Activated B cell treated with CpG ODN at 0.5 μM for 24 hours (primary cell): ENCODE measurements at regions not wholly inside any gene's neighbourhood (a gene's known extent, or its start where the extent isn't known, plus 50 kb on each side); places are given as distances from the start of the nearest gene placed in this dataset.

ENCODE experiments used
- ATAC-seq: fragments of 200-7000 bp; cut with Tn5 transposase; one replicate; pipeline ENCODE4 v1.10.0; 2021; ENCODE audit warnings: low read depth, mild to moderate bottlenecking, moderate library complexity
- CTCF ChIA-PET: fragments of 350-600 bp; sonication (Branson Sonifier 250); formaldehyde crosslinking; loops from one replicate; lab custom pipeline; 2021; ENCODE audit warnings: antibody characterized with exemption; lab: Charles Lee
- POLR2A ChIA-PET: fragments of 350-600 bp; sonication (Branson Sonifier 250); formaldehyde crosslinking; loops from one replicate; lab custom pipeline; 2021; ENCODE audit warnings: antibody characterized with exemption; lab: Charles Lee
- DNase-seq: peaks from one replicate; pipeline ENCODE4 v3.0.0; 2022
- H3K27ac Mint-ChIP-seq: one replicate; pipeline ENCODE4 v1.8.0; 2020; ENCODE audit warnings: mixed read lengths
- H3K27me3 Mint-ChIP-seq: one replicate; pipeline ENCODE4 v1.8.0; 2021; ENCODE audit warnings: mixed read lengths
- H3K36me3 Mint-ChIP-seq: one replicate; pipeline ENCODE4 v1.8.0; 2021; ENCODE audit warnings: low read depth, mixed read lengths
- H3K4me1 Mint-ChIP-seq: one replicate; pipeline ENCODE4 v1.8.0; 2021; ENCODE audit warnings: mixed read lengths
- H3K4me3 Mint-ChIP-seq: one replicate; pipeline ENCODE4 v1.8.0; 2020; ENCODE audit warnings: mild to moderate bottlenecking, mixed read lengths
- H3K9me3 Mint-ChIP-seq: one replicate; pipeline ENCODE4 v1.8.0; 2020; ENCODE audit warnings: mixed read lengths
- CTCF ChIP-seq: fragments of 200-600 bp; IDR thresholded peaks from one replicate; pipeline ENCODE4 v1.8.0; 2022; ENCODE audit warnings: antibody characterized with exemption, mild to moderate bottlenecking
- intact Hi-C: fragments of 100-400 bp; cut with micrococcal nuclease; formaldehyde crosslinking; loops from one replicate; pipeline ENCODE4 v1.15.1; 2024

GRCh38 chr20:16113736-16114135 is 459.5 kb downstream of the KIF16B start:
- TF ChIP-seq CTCF: no peak
- intact Hi-C loops: no loop called here
- Mint-ChIP-seq H3K4me1 (peaks cover 42% of the 10 kb centered on the region), H3K4me3 (no peak overlapping the region), H3K9me3 (no peaks in the 10 kb centered on the region), H3K27me3 (no peaks in the 10 kb centered on the region), H3K27ac (no peak overlapping the region), H3K36me3 (no peaks in the 10 kb centered on the region)
- CTCF ChIA-PET: no interaction called here
- ATAC-seq (no peak), DNase-seq (no peak)
- POLR2A ChIA-PET: no interaction called here

DNA sequence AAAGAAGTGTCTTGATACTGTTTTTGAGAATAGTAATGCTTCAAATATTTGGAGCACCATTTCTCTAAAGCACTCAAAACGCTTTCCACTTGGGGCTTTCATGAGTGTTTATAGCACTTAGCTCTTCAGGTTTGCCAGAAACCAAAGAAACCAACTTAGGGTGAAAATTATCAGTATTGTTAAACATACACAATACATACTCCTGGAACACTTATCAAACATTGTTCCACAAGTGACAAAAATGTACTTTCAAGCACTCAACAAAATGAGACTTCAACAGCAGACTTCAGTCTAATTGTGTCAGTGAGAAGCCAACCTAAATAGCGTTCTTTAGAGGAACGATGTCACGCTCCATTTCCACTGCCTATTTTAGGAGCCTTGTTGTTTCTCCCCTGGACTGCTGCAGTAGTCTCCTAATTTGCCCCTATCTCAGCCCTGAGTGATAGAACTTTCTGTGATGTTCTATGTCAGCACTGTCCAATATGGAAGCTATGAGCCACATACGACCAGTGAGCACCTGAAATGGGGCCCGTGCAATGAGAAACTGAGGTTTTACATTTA is 461.3 kb downstream of the KIF16B start:
- no peaks in the 10 kb centered on the region for H3K9me3 Mint-ChIP-seq

GRCh38 chr20:16111172-16111832 is 461.9 kb downstream of the KIF16B start:
- POLR2A ChIA-PET: no interaction called here
- CTCF ChIA-PET: no interaction called here
- no peaks in the 10 kb centered on the region for H3K9me3 Mint-ChIP-seq
- H3K27me3 Mint-ChIP-seq: no peaks in the 10 kb centered on the region
- no peak overlapping the region for H3K4me3 Mint-ChIP-seq
- DNase-seq: no peak
- H3K27ac Mint-ChIP-seq: no peak overlapping the region
- no peak for ATAC-seq
- no peak for TF ChIP-seq CTCF
- H3K4me1 Mint-ChIP-seq: peaks cover 47% of the 10 kb centered on the region
- intact Hi-C loops: no loop called here
- no peaks in the 10 kb centered on the region for H3K36me3 Mint-ChIP-seq

More for the DNA sequence above, 461.3 kb downstream of the KIF16B start:
- peak overlapping the region; percentile 29 for H3K4me3 Mint-ChIP-seq
- DNase-seq (no peak), ATAC-seq (peak; percentile 34)
- H3K4me1 Mint-ChIP-seq: peaks cover 47% of the 10 kb centered on the region
- ChIA-PET POLR2A (no interaction called here), CTCF (no interaction called here)
- H3K27me3 Mint-ChIP-seq: no peaks in the 10 kb centered on the region
- intact Hi-C loops: no loop called here
- peak overlapping the region; percentile 57 for H3K27ac Mint-ChIP-seq
- TF ChIP-seq CTCF: no peak
- no peaks in the 10 kb centered on the region for H3K36me3 Mint-ChIP-seq

DNA sequence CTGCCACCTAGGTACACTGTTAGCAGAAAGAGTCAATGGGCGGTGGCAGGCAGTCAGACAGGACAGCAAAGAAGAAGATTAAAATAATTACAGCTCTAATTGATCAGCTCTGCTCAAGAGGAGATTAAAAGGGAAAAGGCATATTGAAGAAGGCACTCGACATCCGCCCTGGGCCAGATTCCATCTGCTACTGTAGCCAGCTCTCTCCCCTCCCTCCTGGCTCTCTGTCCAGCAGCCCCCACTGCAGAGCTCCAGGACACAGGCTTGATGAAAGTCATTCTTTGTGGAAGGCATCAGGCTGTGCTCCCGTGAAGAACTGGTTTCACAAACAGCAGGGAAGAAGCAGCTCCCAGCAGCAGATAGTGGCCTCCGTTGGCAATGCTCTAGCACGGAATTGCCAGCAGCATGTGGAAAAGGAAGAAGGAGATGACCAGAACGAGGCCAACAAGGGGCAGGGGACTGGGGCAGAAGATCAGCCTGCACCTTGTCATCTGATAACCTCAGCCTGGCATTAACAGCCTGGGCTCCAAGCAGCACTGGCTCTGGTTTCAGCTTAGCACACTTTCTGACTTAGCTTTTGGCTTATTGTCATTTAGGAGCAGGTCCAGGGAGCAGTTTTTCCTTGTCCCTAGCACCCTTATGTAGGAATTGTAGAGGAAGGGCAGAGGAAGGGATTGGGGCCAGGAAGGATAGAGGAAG is 465.9 kb downstream of the KIF16B start:
- Mint-ChIP-seq H3K27me3 (no peaks in the 10 kb centered on the region), H3K4me1 (peaks cover 50% of the 10 kb centered on the region), H3K36me3 (no peaks in the 10 kb centered on the region), H3K27ac (no peak overlapping the region), H3K9me3 (peaks cover 4% of the 10 kb centered on the region), H3K4me3 (no peak overlapping the region)
- CTCF ChIA-PET: no interaction called here
- no peak for DNase-seq
- no peak for TF ChIP-seq CTCF
- POLR2A ChIA-PET: no interaction called here
- intact Hi-C loops: no loop called here
- no peak for ATAC-seq

GRCh38 chr20:16106191-16106849 is 466.9 kb downstream of the KIF16B start:
- ChIA-PET CTCF (no interaction called here), POLR2A (no interaction called here)
- H3K36me3 Mint-ChIP-seq: no peaks in the 10 kb centered on the region
- DNase-seq: no peak
- H3K4me1 Mint-ChIP-seq: peaks cover 50% of the 10 kb centered on the region
- no peak for ATAC-seq
- H3K9me3 Mint-ChIP-seq: peaks cover 4% of the 10 kb centered on the region
- no peak overlapping the region for H3K27ac Mint-ChIP-seq
- TF ChIP-seq CTCF: no peak
- intact Hi-C loops: no loop called here
- no peak overlapping the region for H3K4me3 Mint-ChIP-seq
- no peaks in the 10 kb centered on the region for H3K27me3 Mint-ChIP-seq
